ENCODE measurements at regions not wholly inside any gene's neighbourhood (a gene's known extent, or its start where the extent isn't known, plus 50 kb on each side); places are given as distances from the start of the nearest gene placed in this dataset.

DNA sequence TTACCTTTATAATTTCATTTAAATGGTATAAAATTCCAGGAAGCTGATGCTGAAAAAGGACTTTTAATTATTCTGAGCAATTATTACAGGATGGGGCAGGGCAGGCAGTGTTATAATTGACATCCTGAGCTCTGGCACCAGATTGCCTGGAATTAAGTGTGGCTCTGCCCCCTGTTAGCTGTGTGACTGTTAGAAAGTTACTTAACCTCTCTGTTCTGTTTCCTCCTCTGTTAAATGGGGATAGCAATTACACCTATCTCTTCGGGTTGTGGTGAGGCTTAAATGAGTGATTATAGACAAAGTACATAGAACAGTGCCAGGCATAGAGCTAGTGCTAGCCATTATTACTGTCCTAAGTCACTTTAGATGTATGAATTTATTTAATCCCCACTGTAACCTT is 327.3 kb downstream of the SMAD2 start:
- intact Hi-C loops (cut with DNase I, micrococcal nuclease), result no loop called here
- Histone ChIP-seq H3K27me3 (ENCODE audit: control insufficient read depth in 1 of 2, insufficient read depth in 2 of 2, low read length in 2 of 2) (peaks cover 0 to 3% of the 10 kb centered on the region in 2 experiments), H3K36me3 (ENCODE audit: insufficient read depth, low read length) (no peaks in the 10 kb centered on the region), H3K9me3 (ENCODE audit: control insufficient read depth in 1 of 2, insufficient read depth in 1 of 2, low read length in 2 of 2) (no peaks in the 10 kb centered on the region), H3K27ac (ENCODE audit: low read depth in 1 of 2, low read length in 2 of 2) (no peak overlapping the region), H3K4me3 (ENCODE audit: low read length) (no peak overlapping the region), H3K4me1 (ENCODE audit: insufficient read depth, low read length) (no peaks in the 10 kb centered on the region)
- Mint-ChIP-seq H3K27ac (no peak overlapping the region), H3K9me3 (no peaks in the 10 kb centered on the region), H3K36me3 (ENCODE audit: low read depth) (no peaks in the 10 kb centered on the region), H3K4me1 (ENCODE audit: low read depth) (no peaks in the 10 kb centered on the region), H3K27me3 (peaks cover 27% of the 10 kb centered on the region), H3K4me3 (no peak overlapping the region)
- ATAC-seq (ENCODE audit: poor library complexity), result no peak
- CTCF ChIA-PET, result no interaction called here
- POLR2A ChIA-PET, result no interaction called here
- TF ChIP-seq, protein P1, sequence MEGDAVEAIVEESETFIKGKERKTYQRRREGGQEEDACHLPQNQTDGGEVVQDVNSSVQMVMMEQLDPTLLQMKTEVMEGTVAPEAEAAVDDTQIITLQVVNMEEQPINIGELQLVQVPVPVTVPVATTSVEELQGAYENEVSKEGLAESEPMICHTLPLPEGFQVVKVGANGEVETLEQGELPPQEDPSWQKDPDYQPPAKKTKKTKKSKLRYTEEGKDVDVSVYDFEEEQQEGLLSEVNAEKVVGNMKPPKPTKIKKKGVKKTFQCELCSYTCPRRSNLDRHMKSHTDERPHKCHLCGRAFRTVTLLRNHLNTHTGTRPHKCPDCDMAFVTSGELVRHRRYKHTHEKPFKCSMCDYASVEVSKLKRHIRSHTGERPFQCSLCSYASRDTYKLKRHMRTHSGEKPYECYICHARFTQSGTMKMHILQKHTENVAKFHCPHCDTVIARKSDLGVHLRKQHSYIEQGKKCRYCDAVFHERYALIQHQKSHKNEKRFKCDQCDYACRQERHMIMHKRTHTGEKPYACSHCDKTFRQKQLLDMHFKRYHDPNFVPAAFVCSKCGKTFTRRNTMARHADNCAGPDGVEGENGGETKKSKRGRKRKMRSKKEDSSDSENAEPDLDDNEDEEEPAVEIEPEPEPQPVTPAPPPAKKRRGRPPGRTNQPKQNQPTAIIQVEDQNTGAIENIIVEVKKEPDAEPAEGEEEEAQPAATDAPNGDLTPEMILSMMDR (IDR thresholded peaks at IDR 0.05), result no peak
- DNase-seq, result no peak

DNA sequence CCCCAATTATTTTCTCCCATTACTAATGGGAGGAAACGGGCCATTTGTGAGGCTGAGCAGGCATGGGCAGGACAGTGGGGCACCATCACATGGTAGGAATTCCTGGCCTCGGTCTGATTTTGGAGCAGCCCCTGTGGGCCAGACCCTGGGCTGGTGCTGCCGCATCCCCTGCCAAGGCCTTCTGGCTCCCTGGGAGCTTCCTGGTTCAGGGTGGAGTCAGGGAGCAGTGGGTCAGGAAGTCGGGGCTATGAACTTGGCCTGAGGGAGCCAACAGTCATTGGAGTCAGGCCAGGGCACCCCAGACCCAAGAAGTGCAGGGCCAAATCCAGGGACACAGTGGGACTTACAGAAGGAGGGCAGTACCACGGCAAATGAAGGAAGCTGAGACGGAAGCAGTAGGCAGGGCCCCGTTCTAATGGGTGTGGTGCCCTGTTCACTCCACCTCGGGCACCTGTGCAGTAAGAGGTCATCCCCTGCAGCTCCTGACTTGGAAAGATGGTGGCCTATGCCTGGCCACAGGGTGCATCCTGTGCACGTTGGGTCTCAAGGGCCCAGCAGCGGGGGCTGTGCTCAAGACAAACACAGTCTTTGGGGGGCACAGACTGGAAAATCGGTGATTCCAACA is 328.1 kb downstream of the SMAD2 start:
- Mint-ChIP-seq H3K27me3 (peaks cover 27% of the 10 kb centered on the region), H3K4me3 (no peak overlapping the region), H3K27ac (no peak overlapping the region), H3K36me3 (ENCODE audit: low read depth) (no peaks in the 10 kb centered on the region), H3K9me3 (no peaks in the 10 kb centered on the region), H3K4me1 (ENCODE audit: low read depth) (no peaks in the 10 kb centered on the region)
- Histone ChIP-seq H3K4me1 (ENCODE audit: insufficient read depth, low read length) (no peaks in the 10 kb centered on the region), H3K36me3 (ENCODE audit: insufficient read depth, low read length) (no peaks in the 10 kb centered on the region), H3K9me3 (ENCODE audit: control insufficient read depth in 1 of 2, insufficient read depth in 1 of 2, low read length in 2 of 2) (no peaks in the 10 kb centered on the region), H3K4me3 (ENCODE audit: low read length) (no peak overlapping the region), H3K27me3 (ENCODE audit: control insufficient read depth in 1 of 2, insufficient read depth in 2 of 2, low read length in 2 of 2) (peaks cover 0 to 3% of the 10 kb centered on the region in 2 experiments), H3K27ac (ENCODE audit: low read depth in 1 of 2, low read length in 2 of 2) (no peak overlapping the region)
- TF ChIP-seq, protein P1 (IDR thresholded peaks at IDR 0.05), result no peak
- CTCF ChIA-PET, result no interaction called here
- POLR2A ChIA-PET, result no interaction called here
- intact Hi-C loops (cut with DNase I, micrococcal nuclease), result no loop called here
- ATAC-seq (ENCODE audit: poor library complexity), result no peak
- DNase-seq, result no peak

DNA sequence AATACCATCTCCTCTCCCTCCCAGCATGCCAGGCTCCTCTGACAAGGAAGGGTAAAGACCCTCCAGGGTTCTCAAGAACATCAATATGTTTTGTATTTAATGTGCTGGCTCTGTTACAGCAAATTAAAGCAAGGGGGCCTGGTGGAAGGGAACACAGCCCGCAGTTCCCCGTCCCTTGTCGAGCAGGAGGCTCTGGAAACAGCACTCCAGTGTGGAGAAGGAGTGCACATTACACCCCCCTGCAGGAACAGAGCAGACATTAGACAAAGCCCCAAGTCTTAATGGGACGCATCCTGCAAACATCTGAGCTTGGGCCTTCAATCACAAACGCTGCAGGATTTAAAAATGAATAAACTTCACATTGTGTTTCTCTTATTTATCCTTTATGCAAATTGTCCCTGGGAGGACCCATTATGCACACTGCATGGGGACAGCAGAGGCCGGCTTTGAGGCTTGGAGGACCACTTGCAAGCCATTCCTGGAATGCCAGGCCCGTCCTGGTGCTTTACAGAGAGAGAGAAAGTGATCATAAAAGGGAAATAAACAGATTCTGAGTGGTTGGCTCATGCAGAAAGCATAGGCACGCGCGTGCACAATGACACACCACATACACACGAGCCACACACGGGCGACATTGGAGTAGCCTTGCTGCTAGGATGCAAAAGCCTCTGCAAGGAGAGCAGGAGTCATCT is 328.7 kb downstream of the SMAD2 start:
- H3K9me3 ChIP-seq (ENCODE audit: control insufficient read depth in 1 of 2, insufficient read depth in 1 of 2, low read length in 2 of 2), result no peaks in the 10 kb centered on the region
- no peaks in the 10 kb centered on the region for H3K36me3 Mint-ChIP-seq (ENCODE audit: low read depth)
- H3K27ac Mint-ChIP-seq, result no peak overlapping the region
- TF ChIP-seq, protein P1 (IDR thresholded peaks at IDR 0.05), result no peak
- CTCF ChIA-PET, result no interaction called here
- no peaks in the 10 kb centered on the region for H3K9me3 Mint-ChIP-seq
- POLR2A ChIA-PET, result no interaction called here
- ATAC-seq (ENCODE audit: poor library complexity), result no peak
- DNase-seq, result no peak
- H3K4me1 Mint-ChIP-seq (ENCODE audit: low read depth), result no peaks in the 10 kb centered on the region
- H3K4me3 Mint-ChIP-seq, result no peak overlapping the region
- H3K27me3 ChIP-seq (ENCODE audit: control insufficient read depth in 1 of 2, insufficient read depth in 2 of 2, low read length in 2 of 2), result peaks cover 0 to 3% of the 10 kb centered on the region in 2 experiments
- no peaks in the 10 kb centered on the region for H3K36me3 ChIP-seq (ENCODE audit: insufficient read depth, low read length)
- no peak overlapping the region for H3K4me3 ChIP-seq (ENCODE audit: low read length)
- H3K4me1 ChIP-seq (ENCODE audit: insufficient read depth, low read length), result no peaks in the 10 kb centered on the region
- peaks cover 30% of the 10 kb centered on the region for H3K27me3 Mint-ChIP-seq
- intact Hi-C loops (cut with DNase I, micrococcal nuclease), result no loop called here
- H3K27ac ChIP-seq (ENCODE audit: low read depth in 1 of 2, low read length in 2 of 2), result no peak overlapping the region
